ENCODE measurements at regions not wholly inside any gene's neighbourhood (a gene's known extent, or its start where the extent isn't known, plus 50 kb on each side); places are given as distances from the start of the nearest gene placed in this dataset.
"Not testable (repeated sequence)": the region's sequence is repeated elsewhere in the genome, so short reads cannot be mapped to it uniquely, and the experiment has no call there.

DNA sequence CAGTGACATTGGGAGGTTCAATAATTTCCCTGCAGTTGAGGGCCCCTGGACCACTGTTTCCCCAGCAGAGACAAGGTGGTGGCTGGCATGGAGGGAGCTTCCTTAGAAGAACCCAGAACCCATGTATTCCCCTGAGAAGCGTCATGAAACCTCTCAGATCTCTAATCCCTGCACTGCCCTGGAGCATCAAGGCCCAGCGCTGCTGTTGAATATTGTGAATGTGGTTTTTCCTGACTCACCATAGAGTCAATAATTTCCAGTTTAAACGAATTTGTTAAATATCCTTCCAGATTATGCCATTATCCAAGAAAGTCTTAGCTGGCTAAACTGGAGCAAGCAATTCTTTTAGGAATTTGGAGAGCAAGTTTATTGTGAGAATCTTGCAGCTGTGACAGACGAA lies 333.5 kb downstream of the CACNA1B start:
- TF ChIP-seq CTCF, POLR2A (IDR thresholded peaks at IDR 0.05): not testable (repeated sequence)

Measured in body of pancreas (tissue), 4 donors.